Natural killer cell (primary cell): ENCODE measurements at regions not wholly inside any gene's neighbourhood (a gene's known extent, or its start where the extent isn't known, plus 50 kb on each side); places are given as distances from the start of the nearest gene placed in this dataset.

Experiments used
- ATAC-seq, 3 donors: fragments of 150-1000 bp in 2 of 3; fragments of 200-7000 bp in 1 of 3; cut with Tn5 transposase; 1 replicate in 1 of 3; 2 replicates in 2 of 3; pipeline ENCODE4 v1.10.0; 2021; ENCODE audit warnings: mild to moderate bottlenecking in 2 of 3, moderate library complexity in 2 of 3
- DNase-seq, 2 donors: peaks; one replicate each; pipeline versions ENCODE4 v3.0.0 to v3.0.0-alpha.2; 2013 to 2021; ENCODE audit warnings: mixed read lengths in 1 of 2
- H3K27ac ChIP-seq: one replicate; pipeline ENCODE4 v1.5.1; 2013; ENCODE audit warnings: mild to moderate bottlenecking, low read length
- H3K27me3 ChIP-seq: one replicate; pipeline ENCODE4 v1.6.1; 2013; ENCODE audit warnings: low read length; ENCODE audit not compliant: control insufficient read depth, insufficient read depth
- H3K36me3 ChIP-seq: one replicate; pipeline ENCODE4 v1.6.1; 2013; ENCODE audit warnings: low read length; ENCODE audit not compliant: control insufficient read depth, insufficient read depth
- H3K4me1 ChIP-seq: one replicate; pipeline ENCODE4 v1.6.1; 2013; ENCODE audit warnings: low read length; ENCODE audit not compliant: control insufficient read depth, insufficient read depth
- H3K4me3 ChIP-seq: one replicate; pipeline ENCODE4 v1.5.1; 2013; ENCODE audit warnings: low read length
- H3K9me3 ChIP-seq: one replicate; pipeline ENCODE4 v1.6.1; 2013; ENCODE audit warnings: low read length; ENCODE audit not compliant: control insufficient read depth, insufficient read depth
- H3K27ac Mint-ChIP-seq, 2 donors: one replicate each; pipeline ENCODE4 v1.8.0; 2022; ENCODE audit warnings: mild to moderate bottlenecking in 2 of 2, mixed read lengths in 2 of 2, moderate library complexity in 1 of 2
- H3K27me3 Mint-ChIP-seq, 2 donors: one replicate each; pipeline ENCODE4 v1.8.0; 2022; ENCODE audit warnings: low read depth in 2 of 2, mixed read lengths in 2 of 2
- H3K36me3 Mint-ChIP-seq: one replicate; pipeline ENCODE4 v1.8.0; 2022; ENCODE audit warnings: mixed read lengths
- H3K4me1 Mint-ChIP-seq, 2 donors: one replicate each; pipeline ENCODE4 v1.8.0; 2022; ENCODE audit warnings: mixed read lengths in 2 of 2
- H3K4me3 Mint-ChIP-seq: one replicate; pipeline ENCODE4 v1.8.0; 2022; ENCODE audit warnings: mild to moderate bottlenecking, moderate library complexity, mixed read lengths
- H3K9me3 Mint-ChIP-seq, 2 donors: one replicate each; pipeline ENCODE4 v1.8.0; 2022; ENCODE audit warnings: mixed read lengths in 2 of 2
- CTCF ChIP-seq: fragments of 200-600 bp; IDR thresholded peaks from one replicate; pipeline ENCODE4 v1.8.0; 2022; ENCODE audit warnings: antibody characterized with exemption
- WGBS: methylation state at CpG from one replicate; pipeline ENCODE4 v1.1.7; 2013; ENCODE audit warnings: missing lambda C conversion rate; ENCODE audit not compliant: insufficient coverage; 5-methylcytosine and 5-hydroxymethylcytosine counted together
- intact Hi-C: fragments of 100-400 bp; cut with micrococcal nuclease; formaldehyde crosslinking; loops from one replicate; pipeline ENCODE4 v1.14.2; 2022

GRCh38 chr18:1240701-1241100, 336.0 kb downstream of the ADCYAP1 start:
- Mint-ChIP-seq H3K4me1 (no peaks in the 10 kb centered on the region), H3K27ac (no peak overlapping the region), H3K36me3 (peaks cover 17% of the 10 kb centered on the region), H3K9me3 (peaks cover 18 to 23% of the 10 kb centered on the region in 2 donors), H3K27me3 (no peaks in the 10 kb centered on the region), H3K4me3 (no peak overlapping the region)
- Histone ChIP-seq H3K27ac (no peak overlapping the region), H3K4me1 (no peaks in the 10 kb centered on the region), H3K27me3 (no peaks in the 10 kb centered on the region), H3K36me3 (no peaks in the 10 kb centered on the region), H3K9me3 (peaks cover 3% of the 10 kb centered on the region), H3K4me3 (no peak overlapping the region)
- 79% methylated on average over 3 of the region's 4 CpGs for WGBS
- no peak for DNase-seq
- TF ChIP-seq CTCF, result no peak
- no peak for ATAC-seq
- intact Hi-C loops, result no loop called here

- DNase-seq (no peak), ATAC-seq (no peak)
- no peak for TF ChIP-seq CTCF
- no peak overlapping the region for H3K4me3 ChIP-seq
- H3K36me3 ChIP-seq, result no peaks in the 10 kb centered on the region
- WGBS, result 4% methylated on average over 1 of the region's 3 CpGs
- Mint-ChIP-seq H3K4me1 (no peaks in the 10 kb centered on the region), H3K27me3 (no peaks in the 10 kb centered on the region), H3K27ac (no peak overlapping the region), H3K4me3 (no peak overlapping the region), H3K36me3 (peaks cover 5% of the 10 kb centered on the region), H3K9me3 (peaks cover 13 to 18% of the 10 kb centered on the region in 2 donors)
- no peaks in the 10 kb centered on the region for H3K4me1 ChIP-seq
- no peaks in the 10 kb centered on the region for H3K27me3 ChIP-seq
- H3K27ac ChIP-seq, result no peak overlapping the region
- peaks cover 6% of the 10 kb centered on the region for H3K9me3 ChIP-seq
- intact Hi-C loops, result no loop called here
Observed at GRCh38 chr18:1244397-1245122, 339.9 kb downstream of the ADCYAP1 start.

- Mint-ChIP-seq H3K9me3 (peaks cover 14 to 15% of the 10 kb centered on the region in 2 donors), H3K36me3 (no peaks in the 10 kb centered on the region), H3K27ac (no peak overlapping the region), H3K4me1 (no peaks in the 10 kb centered on the region), H3K27me3 (no peaks in the 10 kb centered on the region), H3K4me3 (no peak overlapping the region)
- Histone ChIP-seq H3K4me1 (no peaks in the 10 kb centered on the region), H3K9me3 (peaks cover 3% of the 10 kb centered on the region), H3K36me3 (no peaks in the 10 kb centered on the region), H3K27me3 (no peaks in the 10 kb centered on the region), H3K27ac (no peak overlapping the region), H3K4me3 (no peak overlapping the region)
- intact Hi-C loops, result no loop called here
- no peak for DNase-seq
- WGBS, result 77% methylated on average over 9 of the region's 9 CpGs
- no peak for TF ChIP-seq CTCF
- no peak for ATAC-seq
Observed at GRCh38 chr18:1246827-1247226, 342.2 kb downstream of the ADCYAP1 start.

GRCh38 chr18:1252534-1252933, 347.9 kb downstream of the ADCYAP1 start:
- peaks cover 12 to 15% of the 10 kb centered on the region in 2 donors for H3K9me3 Mint-ChIP-seq
- no peak for ATAC-seq
- no peaks in the 10 kb centered on the region for H3K27me3 ChIP-seq
- H3K9me3 ChIP-seq, result peaks cover 3% of the 10 kb centered on the region
- H3K4me3 ChIP-seq, result no peak overlapping the region
- 100% methylated on average over 1 of the region's 1 CpG for WGBS
- no peaks in the 10 kb centered on the region for H3K36me3 Mint-ChIP-seq
- no peak for TF ChIP-seq CTCF
- intact Hi-C loops, result no loop called here
- no peaks in the 10 kb centered on the region for H3K27me3 Mint-ChIP-seq
- no peak overlapping the region for H3K4me3 Mint-ChIP-seq
- no peak for DNase-seq
- no peaks in the 10 kb centered on the region for H3K4me1 ChIP-seq
- no peak overlapping the region for H3K27ac Mint-ChIP-seq
- H3K4me1 Mint-ChIP-seq, result no peaks in the 10 kb centered on the region
- no peak overlapping the region for H3K27ac ChIP-seq
- H3K36me3 ChIP-seq, result no peaks in the 10 kb centered on the region
